Astrocyte (in vitro differentiated cells and primary cell): ENCODE measurements at regions not wholly inside any gene's neighbourhood (a gene's known extent, or its start where the extent isn't known, plus 50 kb on each side); places are given as distances from the start of the nearest gene placed in this dataset.

Experiments used
- DNase-seq: peaks from one replicate; pipeline ENCODE4 v3.0.0-alpha.2; 2010; ENCODE audit warnings: low read depth
- FAIRE-seq: peaks from 2 replicates; lab custom pipeline; 2011; peaks lifted over from hg19 to GRCh38; lab: Jason Lieb, UNC
- H2AFZ ChIP-seq: 2 replicates; pipeline ENCODE4 v1.6.0; 2012; ENCODE audit warnings: low read depth, low read length, inconsistent platforms
- H3K27ac ChIP-seq: 2 replicates; pipeline ENCODE4 v1.5.1; 2011; ENCODE audit warnings: low read depth, low read length, inconsistent platforms
- H3K27me3 ChIP-seq: 2 replicates; pipeline ENCODE4 v1.6.0; 2011; ENCODE audit warnings: low read length, inconsistent platforms; ENCODE audit not compliant: insufficient read depth
- H3K36me3 ChIP-seq: 2 replicates; pipeline ENCODE4 v1.5.1; 2011; ENCODE audit warnings: low read length, inconsistent platforms; ENCODE audit not compliant: insufficient read depth
- H3K4me1 ChIP-seq: 2 replicates; pipeline ENCODE4 v1.5.1; 2011; ENCODE audit warnings: low read length, inconsistent platforms; ENCODE audit not compliant: insufficient read depth
- H3K4me2 ChIP-seq: 2 replicates; pipeline ENCODE4 v1.6.0; 2012; ENCODE audit warnings: low read length, inconsistent platforms
- H3K4me3 ChIP-seq: 2 replicates; pipeline ENCODE4 v1.5.1; 2011; ENCODE audit warnings: low read depth, mild to moderate bottlenecking, low read length, inconsistent platforms; ENCODE audit not compliant: insufficient read depth
- H3K79me2 ChIP-seq: 2 replicates; pipeline ENCODE4 v1.6.0; 2012; ENCODE audit warnings: mild to moderate bottlenecking, low read length, inconsistent platforms; ENCODE audit not compliant: insufficient read depth
- H3K9ac ChIP-seq: 2 replicates; pipeline ENCODE4 v1.6.0; 2012; ENCODE audit warnings: mild to moderate bottlenecking, low read length, inconsistent platforms
- H3K9me3 ChIP-seq: 2 replicates; pipeline ENCODE4 v1.5.1; 2012; ENCODE audit warnings: low read depth, mild to moderate bottlenecking, low read length, inconsistent platforms; ENCODE audit not compliant: insufficient read depth
- H4K20me1 ChIP-seq: 2 replicates; pipeline ENCODE4 v1.6.0; 2012; ENCODE audit warnings: low read length, inconsistent platforms; ENCODE audit not compliant: insufficient read depth
- H3K27ac Mint-ChIP-seq: one replicate; pipeline ENCODE4 v1.8.0; 2021; ENCODE audit warnings: mild to moderate bottlenecking, mixed read lengths; ENCODE audit not compliant: unreplicated experiment
- H3K27me3 Mint-ChIP-seq: one replicate; pipeline ENCODE4 v1.8.0; 2021; ENCODE audit warnings: low read depth, mixed read lengths; ENCODE audit not compliant: unreplicated experiment
- H3K36me3 Mint-ChIP-seq: one replicate; pipeline ENCODE4 v1.8.0; 2021; ENCODE audit warnings: low read depth, mixed read lengths; ENCODE audit not compliant: unreplicated experiment
- H3K4me1 Mint-ChIP-seq: one replicate; pipeline ENCODE4 v1.8.0; 2021; ENCODE audit warnings: low read depth, mixed read lengths; ENCODE audit not compliant: unreplicated experiment
- H3K4me3 Mint-ChIP-seq: one replicate; pipeline ENCODE4 v1.8.0; 2021; ENCODE audit warnings: mild to moderate bottlenecking, moderate library complexity, mixed read lengths; ENCODE audit not compliant: unreplicated experiment
- H3K9me3 Mint-ChIP-seq: one replicate; pipeline ENCODE4 v1.8.0; 2021; ENCODE audit warnings: mild to moderate bottlenecking, mixed read lengths; ENCODE audit not compliant: unreplicated experiment
- EZH2 ChIP-seq: IDR thresholded peaks from 2 replicates; pipeline ENCODE4 v1.6.1; 2012; ENCODE audit warnings: mild to moderate bottlenecking, low read length, inconsistent platforms; ENCODE audit not compliant: insufficient read depth
- TF ChIP-seq, protein P1 (sequence below): IDR thresholded peaks from 2 replicates; pipeline ENCODE4 v1.5.1; 2011; ENCODE audit warnings: low read depth, mild to moderate bottlenecking, inconsistent platforms, low read length, moderate library complexity; ENCODE audit not compliant: insufficient read depth

GRCh38 chr12:75665216-75665615 lies 153.8 kb upstream of the KRR1 start:
- H3K36me3 ChIP-seq = no peaks in the 10 kb centered on the region
- Mint-ChIP-seq H3K36me3 (no peaks in the 10 kb centered on the region), H3K4me3 (no peak overlapping the region), H3K4me1 (peaks cover 33% of the 10 kb centered on the region), H3K9me3 (no peaks in the 10 kb centered on the region), H3K27ac (peak overlapping the region; percentile 91), H3K27me3 (no peaks in the 10 kb centered on the region)
- no peaks in the 10 kb centered on the region for H3K79me2 ChIP-seq
- H3K9me3 ChIP-seq = no peaks in the 10 kb centered on the region
- DNase-seq (peak; percentile 77), FAIRE-seq (no peak)
- H4K20me1 ChIP-seq = no peaks in the 10 kb centered on the region
- H3K9ac ChIP-seq = peak overlapping the region; percentile 8
- H3K27ac ChIP-seq = peak overlapping the region; percentile 78
- H3K4me3 ChIP-seq = no peak overlapping the region
- H3K4me1 ChIP-seq = peaks cover 52% of the 10 kb centered on the region
- H3K4me2 ChIP-seq = no peak overlapping the region
- no peak for TF ChIP-seq EZH2
- TF ChIP-seq, protein P1, sequence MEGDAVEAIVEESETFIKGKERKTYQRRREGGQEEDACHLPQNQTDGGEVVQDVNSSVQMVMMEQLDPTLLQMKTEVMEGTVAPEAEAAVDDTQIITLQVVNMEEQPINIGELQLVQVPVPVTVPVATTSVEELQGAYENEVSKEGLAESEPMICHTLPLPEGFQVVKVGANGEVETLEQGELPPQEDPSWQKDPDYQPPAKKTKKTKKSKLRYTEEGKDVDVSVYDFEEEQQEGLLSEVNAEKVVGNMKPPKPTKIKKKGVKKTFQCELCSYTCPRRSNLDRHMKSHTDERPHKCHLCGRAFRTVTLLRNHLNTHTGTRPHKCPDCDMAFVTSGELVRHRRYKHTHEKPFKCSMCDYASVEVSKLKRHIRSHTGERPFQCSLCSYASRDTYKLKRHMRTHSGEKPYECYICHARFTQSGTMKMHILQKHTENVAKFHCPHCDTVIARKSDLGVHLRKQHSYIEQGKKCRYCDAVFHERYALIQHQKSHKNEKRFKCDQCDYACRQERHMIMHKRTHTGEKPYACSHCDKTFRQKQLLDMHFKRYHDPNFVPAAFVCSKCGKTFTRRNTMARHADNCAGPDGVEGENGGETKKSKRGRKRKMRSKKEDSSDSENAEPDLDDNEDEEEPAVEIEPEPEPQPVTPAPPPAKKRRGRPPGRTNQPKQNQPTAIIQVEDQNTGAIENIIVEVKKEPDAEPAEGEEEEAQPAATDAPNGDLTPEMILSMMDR = no peak
- no peak overlapping the region for H2AFZ ChIP-seq
- H3K27me3 ChIP-seq = no peaks in the 10 kb centered on the region

- no peak overlapping the region for H3K4me2 ChIP-seq
- no peak overlapping the region for H3K9ac ChIP-seq
- Mint-ChIP-seq H3K36me3 (no peaks in the 10 kb centered on the region), H3K4me1 (peaks cover 49% of the 10 kb centered on the region), H3K4me3 (no peak overlapping the region), H3K27ac (no peak overlapping the region), H3K9me3 (no peaks in the 10 kb centered on the region), H3K27me3 (no peaks in the 10 kb centered on the region)
- H3K9me3 ChIP-seq = no peaks in the 10 kb centered on the region
- TF ChIP-seq, protein P1 = no peak
- TF ChIP-seq EZH2 = no peak
- FAIRE-seq = no peak
- DNase-seq = no peak
- H3K79me2 ChIP-seq = no peaks in the 10 kb centered on the region
- H3K4me1 ChIP-seq = peaks cover 72% of the 10 kb centered on the region
- no peaks in the 10 kb centered on the region for H3K27me3 ChIP-seq
- H3K36me3 ChIP-seq = no peaks in the 10 kb centered on the region
- no peak overlapping the region for H2AFZ ChIP-seq
- H4K20me1 ChIP-seq = no peaks in the 10 kb centered on the region
- H3K27ac ChIP-seq = peak overlapping the region; percentile 96
- H3K4me3 ChIP-seq = no peak overlapping the region
These were observed 151.2 kb upstream of the KRR1 start for GRCh38 chr12:75662511-75663159.

DNA sequence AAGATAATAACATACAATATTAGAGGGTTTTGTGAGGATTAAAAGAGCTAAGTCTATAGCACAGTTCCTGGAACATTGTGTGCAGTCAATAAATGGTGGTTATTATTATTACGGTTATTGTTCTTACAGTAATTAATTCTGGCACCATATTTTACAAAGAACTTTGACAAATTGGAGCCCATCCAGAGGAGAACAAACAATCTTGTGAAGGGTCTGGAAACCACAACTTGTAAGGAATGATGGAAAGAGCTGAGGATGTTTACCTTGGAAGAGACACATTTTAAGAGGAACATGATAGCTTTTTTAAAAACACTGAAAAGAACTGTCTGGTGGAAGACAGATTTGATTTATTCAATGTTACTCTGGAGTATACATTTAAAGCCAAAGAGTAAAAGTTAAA lies 150.5 kb upstream of the KRR1 start:
- Mint-ChIP-seq H3K36me3 (no peaks in the 10 kb centered on the region), H3K4me3 (no peak overlapping the region), H3K9me3 (no peaks in the 10 kb centered on the region), H3K4me1 (peaks cover 44% of the 10 kb centered on the region), H3K27ac (no peak overlapping the region), H3K27me3 (no peaks in the 10 kb centered on the region)
- Histone ChIP-seq H3K4me1 (peaks cover 65% of the 10 kb centered on the region), H3K27me3 (no peaks in the 10 kb centered on the region), H3K9ac (no peak overlapping the region), H2AFZ (no peak overlapping the region), H3K27ac (peak overlapping the region; percentile 96), H3K79me2 (no peaks in the 10 kb centered on the region), H3K4me2 (no peak overlapping the region), H3K36me3 (no peaks in the 10 kb centered on the region), H3K9me3 (no peaks in the 10 kb centered on the region), H4K20me1 (no peaks in the 10 kb centered on the region), H3K4me3 (no peak overlapping the region)
- DNase-seq (peak; percentile 91), FAIRE-seq (no peak)
- no peak for TF ChIP-seq EZH2
- TF ChIP-seq, protein P1 = no peak
